Right renal cortex interstitium (tissue), 3 donors: ENCODE measurements at regions not wholly inside any gene's neighbourhood (a gene's known extent, or its start where the extent isn't known, plus 50 kb on each side); places are given as distances from the start of the nearest gene placed in this dataset.
A peak's percentile ranks its signal among the peaks of the same experiment; 100 is the strongest.

ENCODE experiments used
- DNase-seq, 3 donors: peaks; one replicate each; pipeline ENCODE4 v3.0.0-alpha.2; 2013; ENCODE audit warnings: low read depth in 3 of 3, low spot score in 2 of 3

GRCh38 chr14:26765768-26766520, 168.1 kb upstream of the NOVA1 start:
- peak in 1 of 3 donors; percentile 6 for DNase-seq

GRCh38 chr14:26766726-26767125, 168.9 kb upstream of the NOVA1 start:
- DNase-seq: no peak

GRCh38 chr14:26773906-26774593, 176.2 kb upstream of the NOVA1 start:
- no peak for DNase-seq

- no peak for DNase-seq
Observed at GRCh38 chr14:26775765-26776563, 178.1 kb upstream of the NOVA1 start.

- no peak for DNase-seq
Observed at GRCh38 chr14:26791117-26791806, 193.4 kb upstream of the NOVA1 start.

GRCh38 chr14:26794731-26795130, 196.9 kb upstream of the NOVA1 start:
- DNase-seq: no peak

GRCh38 chr14:26808407-26808806, 210.6 kb upstream of the NOVA1 start:
- no peak for DNase-seq

DNA sequence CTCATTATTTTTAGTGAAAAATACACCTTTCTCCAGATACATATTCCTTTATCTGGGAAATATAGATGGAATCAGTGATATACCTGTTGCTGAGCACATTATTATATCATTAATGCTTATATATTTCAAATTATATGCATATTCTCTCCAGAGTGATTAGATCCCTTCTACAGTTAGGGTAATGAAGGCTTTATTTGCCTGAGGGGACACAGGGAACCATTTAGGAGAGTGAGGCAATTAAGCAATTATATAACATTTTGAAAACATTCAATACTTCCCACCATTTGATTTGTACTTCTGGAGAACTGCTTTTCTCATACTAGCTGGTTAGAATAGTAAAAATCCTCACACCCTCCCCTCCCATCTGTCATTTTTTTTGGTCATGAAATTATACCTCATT, 212.8 kb upstream of the NOVA1 start:
- DNase-seq: no peak

DNA sequence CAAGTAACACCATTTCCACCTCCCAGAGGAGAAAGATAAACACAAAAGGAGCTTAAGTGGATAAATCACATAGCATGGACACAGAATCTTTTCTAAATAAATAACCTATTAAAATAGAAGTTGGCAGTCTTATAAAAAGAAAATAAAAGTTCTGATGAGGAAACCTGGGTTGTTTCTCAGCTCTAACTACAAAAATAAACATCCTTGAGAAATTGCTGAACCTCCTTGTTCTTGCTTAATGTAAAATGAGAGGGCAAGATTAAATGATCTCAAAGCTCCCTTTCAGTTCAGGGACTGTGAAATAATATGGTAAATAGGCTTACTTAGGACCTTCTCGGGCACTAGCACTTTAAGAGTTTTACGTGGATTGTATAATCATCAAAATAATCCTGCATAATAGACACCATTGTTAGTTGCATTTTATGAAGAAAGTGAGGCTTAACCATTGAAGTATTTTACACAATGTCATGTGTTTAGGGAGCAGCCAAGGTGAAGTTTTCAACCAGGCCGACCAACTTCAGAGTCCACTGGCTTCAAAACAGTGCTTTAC, 214.0 kb upstream of the NOVA1 start:
- no peak for DNase-seq

DNA sequence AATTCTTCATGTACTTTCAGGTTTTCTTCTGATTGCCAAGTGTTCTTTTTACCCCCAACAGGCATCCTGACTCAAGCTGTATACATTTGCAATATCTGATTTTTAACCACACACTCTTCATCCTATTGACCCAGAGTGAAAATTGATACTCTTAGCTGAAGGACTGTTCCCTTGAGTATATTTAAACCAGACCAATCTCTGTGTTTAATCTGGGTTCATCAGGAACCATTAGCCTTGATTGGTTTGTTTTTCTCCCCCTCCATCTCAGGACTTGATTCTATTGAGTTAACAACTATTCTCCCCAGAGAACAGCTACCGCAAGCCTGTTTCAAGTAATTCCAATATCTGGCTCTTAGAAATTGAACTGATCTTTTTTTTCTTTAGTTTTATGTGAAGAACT, 222.3 kb upstream of the NOVA1 start:
- DNase-seq: no peak

GRCh38 chr14:26820572-26820971, 222.7 kb upstream of the NOVA1 start:
- DNase-seq: no peak

DNA sequence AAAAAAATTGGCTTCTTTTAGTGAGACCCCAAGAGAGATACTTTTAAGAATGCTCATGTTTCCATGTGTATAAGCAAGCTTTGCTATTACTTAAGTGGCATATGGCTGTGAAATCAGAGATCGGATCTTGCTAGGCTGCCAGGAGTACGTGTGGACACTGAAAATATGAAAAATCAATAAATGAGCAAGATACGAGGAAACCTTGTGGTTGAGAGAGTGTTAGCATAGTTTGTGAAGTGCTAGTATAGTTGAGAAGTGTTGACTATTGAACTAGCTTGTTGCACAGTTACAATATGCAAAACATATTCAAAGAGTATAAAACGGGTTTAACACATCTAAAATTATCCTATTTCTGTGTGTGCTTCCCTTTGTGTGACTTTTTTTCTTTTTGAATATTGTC, 230.9 kb upstream of the NOVA1 start:
- DNase-seq: no peak

DNA sequence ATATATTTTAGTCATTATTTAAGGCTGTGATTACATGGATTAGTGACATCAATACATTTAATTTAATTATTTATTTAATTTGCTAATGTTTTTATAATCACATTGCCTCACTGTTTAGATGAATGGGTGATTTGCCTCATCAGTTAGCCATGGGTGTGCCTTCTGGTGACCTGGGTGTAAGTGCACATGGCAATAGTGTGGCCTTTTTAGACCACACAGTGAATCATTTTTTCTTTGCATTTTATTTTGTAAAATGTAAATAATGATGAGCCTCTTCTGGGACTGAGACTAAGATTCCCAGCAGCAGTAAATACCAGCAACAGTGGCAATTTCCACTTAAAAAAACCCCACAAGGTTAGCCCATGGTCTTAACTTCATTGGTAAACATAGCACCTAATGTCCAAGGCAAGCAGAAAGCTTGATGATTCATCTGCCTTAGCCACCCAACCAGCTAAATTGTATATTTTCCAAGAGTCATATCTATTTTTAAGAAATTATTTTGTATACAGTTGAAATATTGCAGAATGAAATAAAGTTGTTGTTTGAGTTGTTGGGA, 235.9 kb upstream of the NOVA1 start:
- DNase-seq: no peak

GRCh38 chr14:26835979-26836570, 238.2 kb upstream of the NOVA1 start:
- DNase-seq: no peak

GRCh38 chr14:26839481-26839880, 241.6 kb upstream of the NOVA1 start:
- DNase-seq: no peak

DNA sequence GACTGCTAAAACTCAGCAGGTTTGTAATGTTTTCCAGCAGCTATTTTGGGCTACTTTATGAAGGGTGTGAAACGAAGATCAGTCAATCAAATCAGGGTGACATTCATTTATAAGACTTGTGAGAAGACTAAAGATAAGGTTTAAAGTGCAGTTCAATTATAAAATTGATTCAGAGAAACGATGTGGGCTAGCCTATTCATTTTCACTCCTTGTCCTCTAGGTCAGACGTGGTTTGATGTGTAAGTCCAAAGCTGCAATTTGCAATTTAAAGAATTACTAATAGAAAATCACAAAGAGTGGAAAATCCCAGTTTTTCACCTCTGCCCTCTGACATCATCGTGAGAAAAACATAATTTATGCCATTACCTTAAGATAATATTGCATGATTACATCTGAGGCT, 243.5 kb upstream of the NOVA1 start:
- DNase-seq: no peak

DNA sequence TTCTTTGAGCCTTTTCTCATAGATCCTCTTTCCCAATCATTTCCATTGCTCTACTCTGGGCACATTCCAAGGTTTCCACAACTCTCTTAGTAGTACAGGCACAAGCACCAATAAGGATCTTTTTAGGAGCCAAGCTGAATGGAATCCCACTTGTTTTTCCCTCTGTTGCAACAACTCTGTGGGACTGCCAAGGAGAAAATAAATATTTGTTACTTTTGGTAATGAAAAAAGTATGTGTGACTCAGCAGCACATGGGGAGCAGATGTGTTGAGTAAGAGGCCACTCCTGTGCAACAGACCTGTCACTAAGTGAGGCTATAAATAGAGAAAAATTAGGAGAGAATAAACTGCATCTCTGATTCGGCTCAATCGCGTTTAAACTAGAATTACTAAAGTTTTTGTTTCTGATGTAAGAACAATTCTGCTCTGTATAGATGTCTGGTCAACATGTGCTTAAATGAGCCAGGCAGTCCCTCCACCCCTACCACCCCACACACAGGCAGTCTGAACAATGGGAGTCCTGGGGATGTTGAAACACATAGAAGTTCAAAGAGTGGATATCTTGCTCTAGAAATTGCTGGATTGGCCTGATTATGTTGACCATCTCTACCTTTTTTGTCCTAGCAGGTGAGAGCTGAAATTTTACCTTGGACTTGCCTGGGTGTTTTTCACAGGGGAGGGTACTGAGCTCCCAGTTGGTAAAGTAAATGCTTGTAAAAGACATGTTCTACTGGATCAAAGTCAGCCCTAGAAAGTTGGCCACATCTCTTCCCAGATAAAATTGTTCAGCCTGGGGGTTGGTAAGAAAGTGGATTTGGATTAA, 244.3 kb upstream of the NOVA1 start:
- no peak for DNase-seq

DNA sequence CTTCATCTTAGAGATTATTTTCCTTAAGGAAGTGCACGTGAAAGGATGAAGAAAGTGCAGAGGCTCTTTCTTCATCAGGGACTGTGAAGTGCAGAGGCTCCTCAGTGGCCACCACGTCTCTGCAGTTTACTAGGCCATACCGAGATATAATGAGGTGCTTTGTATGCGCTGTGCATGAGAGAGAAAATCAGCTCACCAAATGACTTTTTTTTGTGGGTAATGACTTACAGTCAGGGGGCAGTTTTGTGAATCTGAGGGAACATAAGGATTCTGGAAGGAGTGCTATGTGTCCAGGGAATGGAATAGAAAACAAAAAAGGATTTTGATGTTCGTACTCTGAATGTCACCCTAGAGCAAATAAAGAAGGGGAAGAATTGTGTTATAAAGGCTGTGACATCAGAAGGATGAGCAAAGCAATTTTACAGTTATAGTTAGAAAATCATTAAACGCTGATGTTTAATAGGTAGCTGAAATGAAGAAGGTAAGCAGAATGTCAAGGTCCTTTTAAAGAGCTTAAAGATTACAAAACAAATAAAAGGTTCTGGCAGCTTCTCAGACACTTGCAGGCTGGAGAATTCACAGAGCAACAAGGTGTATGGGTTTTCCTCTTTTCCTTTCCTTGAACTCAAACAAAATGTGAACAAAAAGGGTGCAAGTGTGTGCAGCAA, 247.5 kb upstream of the NOVA1 start:
- no peak for DNase-seq

- no peak for DNase-seq
Observed at GRCh38 chr14:26846388-26846787, 248.6 kb upstream of the NOVA1 start.
